ENCODE measurements at regions not wholly inside any gene's neighbourhood (a gene's known extent, or its start where the extent isn't known, plus 50 kb on each side); places are given as distances from the start of the nearest gene placed in this dataset.

DNA sequence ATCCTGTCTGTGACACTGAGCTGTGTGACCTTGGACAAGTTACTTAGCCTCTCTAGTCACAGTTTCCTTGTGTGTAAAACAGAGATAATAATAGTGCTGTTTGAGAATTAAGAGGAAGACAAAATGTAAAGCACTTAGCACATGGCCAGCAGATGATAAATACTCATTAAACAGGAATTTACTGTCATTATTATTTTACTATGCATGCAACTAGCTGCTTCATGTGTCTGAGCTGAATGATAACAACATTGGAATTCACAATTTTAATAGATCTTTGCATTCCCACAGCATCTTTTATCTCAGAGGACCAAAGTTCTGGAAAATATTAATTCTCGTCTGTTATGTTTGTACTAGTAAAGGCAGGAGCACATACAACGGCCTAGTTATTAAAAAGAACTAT lies 79.2 kb upstream of the TET2 start (continued):
- TF ChIP-seq REST (IDR thresholded peaks at IDR 0.05; ENCODE audit: unreplicated experiment) (no peak), STAT1 (IDR thresholded peaks at IDR 0.05; ENCODE audit: unreplicated experiment) (no peak), EZH2phosphoT487 (IDR thresholded peaks at IDR 0.05; ENCODE audit: unreplicated experiment) (no peak), CREB1 (CRISPR knock-in tag; IDR thresholded peaks at IDR 0.05; ENCODE audit: low read depth) (no peak)

DNA sequence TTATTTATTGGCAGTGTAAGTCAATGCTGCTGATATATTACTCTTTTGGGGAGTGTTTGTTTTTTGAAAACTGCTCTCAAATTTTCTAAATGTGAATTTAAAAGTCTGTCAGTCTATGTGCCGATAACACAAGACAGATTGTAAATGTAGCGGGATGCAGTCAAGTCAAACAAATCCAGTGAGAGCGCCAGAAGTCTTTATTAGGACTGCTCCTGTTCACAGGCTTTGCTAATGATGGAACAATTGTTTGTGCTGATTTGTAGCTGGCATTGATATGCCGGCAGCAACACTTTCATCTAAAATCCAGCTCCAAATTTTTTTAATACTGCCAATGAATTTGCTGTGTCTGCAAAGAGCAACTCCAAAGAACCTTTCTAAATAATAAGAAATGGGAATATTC lies 78.7 kb upstream of the TET2 start:
- no peaks in the 10 kb centered on the region for H3K4me1 ChIP-seq (ENCODE audit: insufficient read depth)
- H3F3A ChIP-seq (replicated peaks; ENCODE audit: low read depth) = no peaks in the 10 kb centered on the region
- DNase-seq (ENCODE audit: low spot score) (no peak), ATAC-seq (no peak)
- no peak overlapping the region for H3K27ac ChIP-seq (ENCODE audit: low read depth)
- no peaks in the 10 kb centered on the region for H3K36me3 ChIP-seq (ENCODE audit: insufficient read depth)
- no peak overlapping the region for H3K4me3 ChIP-seq
- Mint-ChIP-seq H3K27ac (no peak overlapping the region), H3K4me3 (no peak overlapping the region), H3K4me1 (no peaks in the 10 kb centered on the region), H3K27me3 (ENCODE audit: insufficient read depth, low read depth, poor library complexity) (no peaks in the 10 kb centered on the region), H3K9me3 (no peaks in the 10 kb centered on the region), H3K36me3 (ENCODE audit: low read depth) (no peaks in the 10 kb centered on the region)
- H4K20me1 ChIP-seq (replicated peaks; ENCODE audit: insufficient read depth) = no peaks in the 10 kb centered on the region
- H3K27me3 ChIP-seq (ENCODE audit: insufficient read depth) = no peaks in the 10 kb centered on the region
- H3K79me2 ChIP-seq (replicated peaks; ENCODE audit: insufficient read depth) = no peaks in the 10 kb centered on the region
- H3K4me2 ChIP-seq = no peak overlapping the region
- H2AFZ ChIP-seq = no peak overlapping the region
- H3K9me2 ChIP-seq (ENCODE audit: insufficient read depth) = no peaks in the 10 kb centered on the region
- TF ChIP-seq STAT1 (IDR thresholded peaks at IDR 0.05; ENCODE audit: unreplicated experiment) (no peak), ZNF114 (CRISPR knock-in tag; IDR thresholded peaks at IDR 0.05) (no peak), CTCF (conservative IDR thresholded peaks at IDR 0.05; ENCODE audit: low read depth in 2 of 2) (no peak), ZNF331 (CRISPR knock-in tag; IDR thresholded peaks at IDR 0.05; ENCODE audit: low read depth) (no peak), REST (IDR thresholded peaks at IDR 0.05; ENCODE audit: unreplicated experiment) (no peak), ZNF462 (CRISPR knock-in tag; IDR thresholded peaks at IDR 0.05) (no peak), JUNB (IDR thresholded peaks at IDR 0.05; ENCODE audit: unreplicated experiment) (no peak), EZH2phosphoT487 (IDR thresholded peaks at IDR 0.05; ENCODE audit: unreplicated experiment) (no peak), CREB1 (CRISPR knock-in tag; IDR thresholded peaks at IDR 0.05; ENCODE audit: low read depth) (no peak), POLR2AphosphoS5 (IDR thresholded peaks at IDR 0.05; ENCODE audit: low read depth) (no peak)
